PC-3 (cell line): ENCODE measurements at regions not wholly inside any gene's neighbourhood (a gene's known extent, or its start where the extent isn't known, plus 50 kb on each side); places are given as distances from the start of the nearest gene placed in this dataset.

Experiments used
- ATAC-seq: fragments of 200-7000 bp; cut with Tn5 transposase; 2 replicates; pipeline ENCODE4 v1.9.1; 2020; ENCODE audit warnings: mild to moderate bottlenecking, moderate library complexity
- BruUV-seq: library from RNA; stranded (reverse); fragments of 400-500 nt; replicated peaks from 2 replicates; lab custom pipeline; 2021; lab: Mats Ljungman, UMichigan
- CTCF ChIA-PET: fragments of 300-600 bp; sonication (Branson Sonifier 250); formaldehyde crosslinking; loops from one replicate; lab custom pipeline; 2022; ENCODE audit warnings: antibody characterized with exemption; lab: Charles Lee
- POLR2A ChIA-PET: fragments of 300-600 bp; sonication (Branson Sonifier 250); formaldehyde crosslinking; loops from one replicate; lab custom pipeline; 2022; ENCODE audit warnings: antibody characterized with exemption; ENCODE audit not compliant: unreplicated experiment; lab: Charles Lee
- DNase-seq: peaks from one replicate; pipeline ENCODE4 v3.0.0-alpha.2; 2015
- H2AFZ ChIP-seq: fragments of 300-600 bp; sonication (generic); 2 replicates; pipeline ENCODE4 v1.6.0; 2016; ENCODE audit warnings: antibody characterized with exemption, low read length
- H3F3A ChIP-seq: fragments of 300-600 bp; sonication (generic); one replicate; pipeline ENCODE4 v1.6.0; 2017; ENCODE audit warnings: antibody characterized with exemption, low read length, control low read depth, mild to moderate bottlenecking; ENCODE audit not compliant: unreplicated experiment
- H3K27ac ChIP-seq: fragments of 300-600 bp; sonication (generic); 2 replicates; pipeline ENCODE4 v1.5.1; 2016; ENCODE audit warnings: mild to moderate bottlenecking, low read length
- H3K27me3 ChIP-seq: fragments of 300-600 bp; sonication (generic); 2 replicates; pipeline ENCODE4 v1.6.1; 2016; ENCODE audit warnings: low read length, mixed read lengths
- H3K36me3 ChIP-seq: fragments of 300-600 bp; sonication (generic); 2 replicates; pipeline ENCODE4 v1.6.1; 2016; ENCODE audit warnings: low read depth, mixed run types, low read length, mixed read lengths
- H3K4me1 ChIP-seq: fragments of 300-600 bp; sonication (generic); 2 replicates; pipeline ENCODE4 v1.5.1; 2016; ENCODE audit warnings: low read length; ENCODE audit not compliant: insufficient read depth
- H3K4me2 ChIP-seq: fragments of 300-600 bp; sonication (generic); 2 replicates; pipeline ENCODE4 v1.6.0; 2016; ENCODE audit warnings: low read length
- H3K4me3 ChIP-seq: fragments of 300-600 bp; sonication (generic); 2 replicates; pipeline ENCODE4 v1.5.1; 2016; ENCODE audit warnings: mild to moderate bottlenecking, low read length, mixed read lengths
- H3K79me2 ChIP-seq: fragments of 300-600 bp; sonication (generic); 2 replicates; pipeline ENCODE4 v1.6.1; 2017; ENCODE audit warnings: low read length, mixed read lengths
- H3K9ac ChIP-seq: fragments of 300-600 bp; sonication (generic); 2 replicates; pipeline ENCODE4 v1.6.0; 2016; ENCODE audit warnings: mild to moderate bottlenecking, low read length
- H3K9me2 ChIP-seq: fragments of 300-600 bp; sonication (generic); replicated peaks from 2 replicates; pipeline ENCODE4 v1.6.1; 2016; ENCODE audit warnings: mixed run types, low read length, mixed read lengths
- H3K9me3 ChIP-seq: fragments of 300-600 bp; sonication (generic); 2 replicates; pipeline ENCODE4 v1.6.1; 2016; ENCODE audit warnings: low read length, mixed read lengths
- H4K20me1 ChIP-seq: fragments of 300-600 bp; sonication (generic); 2 replicates; pipeline ENCODE4 v1.6.1; 2016; ENCODE audit warnings: low read length, mixed read lengths
- EZH2 ChIP-seq: fragments of 300-600 bp; sonication (generic); IDR thresholded peaks from one replicate; pipeline ENCODE4 v1.6.1; 2017; ENCODE audit warnings: antibody characterized with exemption, mild to moderate bottlenecking, low read length; ENCODE audit not compliant: unreplicated experiment
- EZH2phosphoT487 ChIP-seq: fragments of 300-600 bp; sonication (generic); IDR thresholded peaks from 2 replicates; pipeline ENCODE4 v1.6.1; 2018; ENCODE audit warnings: mild to moderate bottlenecking, antibody characterized with exemption, low read length, borderline replicate concordance
- intact Hi-C: fragments of 100-400 bp; cut with micrococcal nuclease; formaldehyde crosslinking; loops from 2 replicates; pipeline ENCODE4 v1.9.0; 2023
- TF ChIP-seq, protein P1 (sequence below): fragments of 300-600 bp; sonication (generic); conservative IDR thresholded peaks from 2 replicates; pipeline ENCODE4 v1.5.1; 2017; ENCODE audit warnings: antibody characterized with exemption, low read depth, mild to moderate bottlenecking, low read length

DNA sequence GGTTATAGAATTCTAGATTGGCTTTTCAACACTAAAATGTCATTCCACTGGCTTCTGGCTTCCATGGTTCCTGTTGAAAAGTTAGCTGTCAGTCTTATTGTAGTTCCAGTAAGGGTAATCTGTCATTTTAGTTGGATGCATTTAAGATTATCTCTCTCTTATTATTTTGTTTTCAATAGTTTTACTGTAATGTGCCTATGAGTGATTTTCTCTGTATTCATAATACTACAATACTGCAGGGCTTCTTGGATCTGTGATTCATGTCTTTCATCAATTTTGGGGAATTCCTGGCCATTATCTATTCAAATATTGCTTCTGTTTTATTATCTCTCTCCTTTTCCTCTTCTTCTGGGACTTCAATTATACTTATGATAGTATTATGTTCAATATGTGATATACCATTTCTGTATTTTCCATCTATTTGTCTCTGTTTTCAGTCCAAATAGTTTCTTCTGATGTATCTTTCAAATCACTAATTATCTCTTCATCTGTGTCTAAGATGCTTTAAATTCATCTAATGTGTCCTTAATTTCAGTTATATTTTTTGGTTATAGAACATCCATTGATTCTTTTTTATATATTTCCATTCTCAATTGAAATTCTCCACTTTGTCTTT, 101.5 kb downstream of the KCTD15 start:
- H2AFZ ChIP-seq, result no peak overlapping the region
- no peak for ATAC-seq
- no peaks in the 10 kb centered on the region for H3K4me1 ChIP-seq
- no peak overlapping the region for H3K27ac ChIP-seq
- H3K4me3 ChIP-seq, result no peak overlapping the region
- intact Hi-C loops, result no loop called here
- no peak for DNase-seq
- no peaks in the 10 kb centered on the region for H4K20me1 ChIP-seq
- no peaks in the 10 kb centered on the region for H3K9me2 ChIP-seq
- no peaks in the 10 kb centered on the region for H3F3A ChIP-seq
- no peak overlapping the region for H3K4me2 ChIP-seq
- POLR2A ChIA-PET, result no interaction called here
- no peaks in the 10 kb centered on the region for H3K36me3 ChIP-seq
- no peaks in the 10 kb centered on the region; the same call in 1 of the 2 replicates for H3K27me3 ChIP-seq
- TF ChIP-seq EZH2phosphoT487, result no peak
- TF ChIP-seq, protein P1, sequence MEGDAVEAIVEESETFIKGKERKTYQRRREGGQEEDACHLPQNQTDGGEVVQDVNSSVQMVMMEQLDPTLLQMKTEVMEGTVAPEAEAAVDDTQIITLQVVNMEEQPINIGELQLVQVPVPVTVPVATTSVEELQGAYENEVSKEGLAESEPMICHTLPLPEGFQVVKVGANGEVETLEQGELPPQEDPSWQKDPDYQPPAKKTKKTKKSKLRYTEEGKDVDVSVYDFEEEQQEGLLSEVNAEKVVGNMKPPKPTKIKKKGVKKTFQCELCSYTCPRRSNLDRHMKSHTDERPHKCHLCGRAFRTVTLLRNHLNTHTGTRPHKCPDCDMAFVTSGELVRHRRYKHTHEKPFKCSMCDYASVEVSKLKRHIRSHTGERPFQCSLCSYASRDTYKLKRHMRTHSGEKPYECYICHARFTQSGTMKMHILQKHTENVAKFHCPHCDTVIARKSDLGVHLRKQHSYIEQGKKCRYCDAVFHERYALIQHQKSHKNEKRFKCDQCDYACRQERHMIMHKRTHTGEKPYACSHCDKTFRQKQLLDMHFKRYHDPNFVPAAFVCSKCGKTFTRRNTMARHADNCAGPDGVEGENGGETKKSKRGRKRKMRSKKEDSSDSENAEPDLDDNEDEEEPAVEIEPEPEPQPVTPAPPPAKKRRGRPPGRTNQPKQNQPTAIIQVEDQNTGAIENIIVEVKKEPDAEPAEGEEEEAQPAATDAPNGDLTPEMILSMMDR, result no peak
- BruUV-seq, result no TSS peak
- no peaks in the 10 kb centered on the region for H3K79me2 ChIP-seq
- H3K9me3 ChIP-seq, result no peaks in the 10 kb centered on the region
- CTCF ChIA-PET, result no interaction called here
- H3K9ac ChIP-seq, result no peak overlapping the region

DNA sequence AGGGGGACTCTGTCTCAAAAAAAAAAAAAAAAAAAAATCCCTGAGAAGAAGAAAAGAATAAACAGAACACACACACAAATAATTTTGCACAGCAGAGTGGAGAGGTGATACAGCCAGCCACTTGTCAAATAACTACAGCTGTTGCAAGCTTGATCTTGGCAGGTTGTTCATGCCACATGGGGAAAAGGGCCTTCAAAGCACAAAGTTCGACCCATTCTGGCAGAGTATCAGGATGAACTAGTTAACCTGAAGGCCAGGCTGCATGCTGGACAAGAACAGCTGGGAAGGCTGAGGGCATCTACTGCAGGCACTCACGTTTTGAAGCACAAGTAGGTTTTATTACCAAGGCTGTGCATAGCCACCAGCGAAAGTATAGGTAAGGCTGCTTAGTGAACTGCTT, 104.1 kb downstream of the KCTD15 start:
- no peak for TF ChIP-seq EZH2
- TF ChIP-seq, protein P1, result no peak
- TF ChIP-seq EZH2phosphoT487, result no peak
- H4K20me1 ChIP-seq, result no peaks in the 10 kb centered on the region
- no peak overlapping the region for H3K4me3 ChIP-seq
- no peak overlapping the region for H2AFZ ChIP-seq
- H3K9me3 ChIP-seq, result no peaks in the 10 kb centered on the region
- POLR2A ChIA-PET, result no interaction called here
- H3K4me1 ChIP-seq, result peaks cover 10% of the 10 kb centered on the region
- no peak overlapping the region for H3K9ac ChIP-seq
- intact Hi-C loops, result no loop called here
- no peaks in the 10 kb centered on the region for H3K79me2 ChIP-seq
- no TSS peak for BruUV-seq
- no peaks in the 10 kb centered on the region for H3K9me2 ChIP-seq
- H3F3A ChIP-seq, result no peaks in the 10 kb centered on the region
- DNase-seq, result no peak
- H3K27ac ChIP-seq, result no peak overlapping the region
- CTCF ChIA-PET, result no interaction called here
- no peak for ATAC-seq
- no peak overlapping the region for H3K4me2 ChIP-seq
- no peaks in the 10 kb centered on the region for H3K36me3 ChIP-seq
- no peaks in the 10 kb centered on the region for H3K27me3 ChIP-seq

DNA sequence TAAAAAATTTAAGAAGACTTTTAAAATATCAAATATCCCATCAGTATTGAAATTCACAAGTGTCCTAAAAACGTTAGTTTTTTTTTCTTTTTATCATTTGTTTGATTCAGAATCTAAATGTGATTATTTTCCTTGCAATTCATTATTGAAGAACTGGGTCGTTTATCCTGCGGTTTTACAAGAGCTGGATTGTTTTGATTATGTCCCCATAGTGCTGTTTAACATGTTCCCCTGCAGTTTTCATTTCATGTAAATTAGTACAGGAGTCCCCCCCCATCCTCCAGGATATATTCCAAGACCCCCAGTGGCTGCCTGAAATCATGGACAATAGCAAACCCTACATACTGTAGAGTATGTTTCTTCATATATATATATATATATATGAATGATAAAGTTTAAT, 105.7 kb downstream of the KCTD15 start:
- ATAC-seq, result no peak
- Histone ChIP-seq H3K36me3 (no peaks in the 10 kb centered on the region), H3K79me2 (no peaks in the 10 kb centered on the region), H3K4me2 (no peak overlapping the region), H3K27ac (no peak overlapping the region), H3K4me1 (peaks cover 10% of the 10 kb centered on the region), H3K27me3 (no peaks in the 10 kb centered on the region), H3K9ac (no peak overlapping the region), H3K9me3 (no peaks in the 10 kb centered on the region), H3K9me2 (no peaks in the 10 kb centered on the region), H2AFZ (no peak overlapping the region), H3K4me3 (no peak overlapping the region), H4K20me1 (no peaks in the 10 kb centered on the region), H3F3A (no peaks in the 10 kb centered on the region)
- TF ChIP-seq, protein P1, result no peak
- TF ChIP-seq EZH2 (no peak), EZH2phosphoT487 (no peak)
- CTCF ChIA-PET, result no interaction called here
- intact Hi-C loops, result no loop called here
- no peak for DNase-seq
- POLR2A ChIA-PET, result interaction anchor here (0.6 kb wide), 1 partner anchor 99 kb away, joined by 7 read pairs; no protein-coding TSS in a partner anchor
- BruUV-seq, result no TSS peak
